Astrocyte (in vitro differentiated cells and primary cell): ENCODE measurements at regions not wholly inside any gene's neighbourhood (a gene's known extent, or its start where the extent isn't known, plus 50 kb on each side); places are given as distances from the start of the nearest gene placed in this dataset.

ENCODE experiments used
- DNase-seq: peaks from one replicate; pipeline ENCODE4 v3.0.0-alpha.2; 2010; ENCODE audit warnings: low read depth
- FAIRE-seq: peaks from 2 replicates; lab custom pipeline; 2011; peaks lifted over from hg19 to GRCh38; lab: Jason Lieb, UNC
- H2AFZ ChIP-seq: 2 replicates; pipeline ENCODE4 v1.6.0; 2012; ENCODE audit warnings: low read depth, low read length, inconsistent platforms
- H3K27ac ChIP-seq: 2 replicates; pipeline ENCODE4 v1.5.1; 2011; ENCODE audit warnings: low read depth, low read length, inconsistent platforms
- H3K27me3 ChIP-seq: 2 replicates; pipeline ENCODE4 v1.6.0; 2011; ENCODE audit warnings: low read length, inconsistent platforms; ENCODE audit not compliant: insufficient read depth
- H3K36me3 ChIP-seq: 2 replicates; pipeline ENCODE4 v1.5.1; 2011; ENCODE audit warnings: low read length, inconsistent platforms; ENCODE audit not compliant: insufficient read depth
- H3K4me1 ChIP-seq: 2 replicates; pipeline ENCODE4 v1.5.1; 2011; ENCODE audit warnings: low read length, inconsistent platforms; ENCODE audit not compliant: insufficient read depth
- H3K4me2 ChIP-seq: 2 replicates; pipeline ENCODE4 v1.6.0; 2012; ENCODE audit warnings: low read length, inconsistent platforms
- H3K4me3 ChIP-seq: 2 replicates; pipeline ENCODE4 v1.5.1; 2011; ENCODE audit warnings: low read depth, mild to moderate bottlenecking, low read length, inconsistent platforms; ENCODE audit not compliant: insufficient read depth
- H3K79me2 ChIP-seq: 2 replicates; pipeline ENCODE4 v1.6.0; 2012; ENCODE audit warnings: mild to moderate bottlenecking, low read length, inconsistent platforms; ENCODE audit not compliant: insufficient read depth
- H3K9ac ChIP-seq: 2 replicates; pipeline ENCODE4 v1.6.0; 2012; ENCODE audit warnings: mild to moderate bottlenecking, low read length, inconsistent platforms
- H3K9me3 ChIP-seq: 2 replicates; pipeline ENCODE4 v1.5.1; 2012; ENCODE audit warnings: low read depth, mild to moderate bottlenecking, low read length, inconsistent platforms; ENCODE audit not compliant: insufficient read depth
- H4K20me1 ChIP-seq: 2 replicates; pipeline ENCODE4 v1.6.0; 2012; ENCODE audit warnings: low read length, inconsistent platforms; ENCODE audit not compliant: insufficient read depth
- H3K27ac Mint-ChIP-seq: one replicate; pipeline ENCODE4 v1.8.0; 2021; ENCODE audit warnings: mild to moderate bottlenecking, mixed read lengths; ENCODE audit not compliant: unreplicated experiment
- H3K27me3 Mint-ChIP-seq: one replicate; pipeline ENCODE4 v1.8.0; 2021; ENCODE audit warnings: low read depth, mixed read lengths; ENCODE audit not compliant: unreplicated experiment
- H3K36me3 Mint-ChIP-seq: one replicate; pipeline ENCODE4 v1.8.0; 2021; ENCODE audit warnings: low read depth, mixed read lengths; ENCODE audit not compliant: unreplicated experiment
- H3K4me1 Mint-ChIP-seq: one replicate; pipeline ENCODE4 v1.8.0; 2021; ENCODE audit warnings: low read depth, mixed read lengths; ENCODE audit not compliant: unreplicated experiment
- H3K4me3 Mint-ChIP-seq: one replicate; pipeline ENCODE4 v1.8.0; 2021; ENCODE audit warnings: mild to moderate bottlenecking, moderate library complexity, mixed read lengths; ENCODE audit not compliant: unreplicated experiment
- H3K9me3 Mint-ChIP-seq: one replicate; pipeline ENCODE4 v1.8.0; 2021; ENCODE audit warnings: mild to moderate bottlenecking, mixed read lengths; ENCODE audit not compliant: unreplicated experiment
- EZH2 ChIP-seq: IDR thresholded peaks from 2 replicates; pipeline ENCODE4 v1.6.1; 2012; ENCODE audit warnings: mild to moderate bottlenecking, low read length, inconsistent platforms; ENCODE audit not compliant: insufficient read depth
- TF ChIP-seq, protein P1 (sequence below): IDR thresholded peaks from 2 replicates; pipeline ENCODE4 v1.5.1; 2011; ENCODE audit warnings: low read depth, mild to moderate bottlenecking, inconsistent platforms, low read length, moderate library complexity; ENCODE audit not compliant: insufficient read depth

DNA sequence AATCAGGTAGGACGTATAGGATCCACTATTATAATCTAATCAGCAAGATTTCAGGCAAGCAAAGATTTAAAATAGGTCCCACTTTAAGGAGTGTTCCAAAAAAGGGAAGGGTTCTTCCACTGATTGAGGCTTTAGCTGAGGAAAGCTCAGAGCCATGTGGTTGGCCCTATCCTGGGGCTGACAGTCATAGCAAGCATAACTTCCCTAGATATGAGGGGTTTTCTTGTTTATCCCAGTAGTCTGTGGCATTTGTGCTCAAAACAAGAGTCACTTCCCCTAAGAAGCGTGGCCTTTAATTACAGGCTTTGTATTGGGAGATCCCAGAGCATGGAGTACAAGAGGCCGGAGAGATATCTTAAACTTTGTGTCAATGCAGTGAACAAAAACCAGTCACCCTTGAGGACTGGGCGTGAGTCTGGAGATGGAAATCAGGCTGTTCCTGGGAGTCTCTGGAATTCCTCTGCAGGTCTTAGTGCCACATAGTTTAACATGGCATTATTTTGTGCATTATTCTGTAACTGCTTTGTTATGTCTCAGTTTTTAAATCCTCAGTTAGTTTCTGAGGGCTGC is 136.9 kb upstream of the FBXO11 start:
- Histone ChIP-seq H4K20me1 (no peaks in the 10 kb centered on the region), H3K79me2 (no peaks in the 10 kb centered on the region), H3K27ac (no peak overlapping the region), H3K27me3 (no peaks in the 10 kb centered on the region), H3K4me2 (no peak overlapping the region), H3K36me3 (no peaks in the 10 kb centered on the region), H3K4me3 (no peak overlapping the region), H3K4me1 (no peaks in the 10 kb centered on the region), H3K9me3 (no peaks in the 10 kb centered on the region), H3K9ac (no peak overlapping the region), H2AFZ (no peak overlapping the region)
- TF ChIP-seq, protein P1, sequence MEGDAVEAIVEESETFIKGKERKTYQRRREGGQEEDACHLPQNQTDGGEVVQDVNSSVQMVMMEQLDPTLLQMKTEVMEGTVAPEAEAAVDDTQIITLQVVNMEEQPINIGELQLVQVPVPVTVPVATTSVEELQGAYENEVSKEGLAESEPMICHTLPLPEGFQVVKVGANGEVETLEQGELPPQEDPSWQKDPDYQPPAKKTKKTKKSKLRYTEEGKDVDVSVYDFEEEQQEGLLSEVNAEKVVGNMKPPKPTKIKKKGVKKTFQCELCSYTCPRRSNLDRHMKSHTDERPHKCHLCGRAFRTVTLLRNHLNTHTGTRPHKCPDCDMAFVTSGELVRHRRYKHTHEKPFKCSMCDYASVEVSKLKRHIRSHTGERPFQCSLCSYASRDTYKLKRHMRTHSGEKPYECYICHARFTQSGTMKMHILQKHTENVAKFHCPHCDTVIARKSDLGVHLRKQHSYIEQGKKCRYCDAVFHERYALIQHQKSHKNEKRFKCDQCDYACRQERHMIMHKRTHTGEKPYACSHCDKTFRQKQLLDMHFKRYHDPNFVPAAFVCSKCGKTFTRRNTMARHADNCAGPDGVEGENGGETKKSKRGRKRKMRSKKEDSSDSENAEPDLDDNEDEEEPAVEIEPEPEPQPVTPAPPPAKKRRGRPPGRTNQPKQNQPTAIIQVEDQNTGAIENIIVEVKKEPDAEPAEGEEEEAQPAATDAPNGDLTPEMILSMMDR = no peak
- Mint-ChIP-seq H3K27ac (peak overlapping the region; percentile 48), H3K9me3 (no peaks in the 10 kb centered on the region), H3K4me1 (peaks cover 12% of the 10 kb centered on the region), H3K27me3 (no peaks in the 10 kb centered on the region), H3K4me3 (no peak overlapping the region), H3K36me3 (no peaks in the 10 kb centered on the region)
- DNase-seq (no peak), FAIRE-seq (no peak)

DNA sequence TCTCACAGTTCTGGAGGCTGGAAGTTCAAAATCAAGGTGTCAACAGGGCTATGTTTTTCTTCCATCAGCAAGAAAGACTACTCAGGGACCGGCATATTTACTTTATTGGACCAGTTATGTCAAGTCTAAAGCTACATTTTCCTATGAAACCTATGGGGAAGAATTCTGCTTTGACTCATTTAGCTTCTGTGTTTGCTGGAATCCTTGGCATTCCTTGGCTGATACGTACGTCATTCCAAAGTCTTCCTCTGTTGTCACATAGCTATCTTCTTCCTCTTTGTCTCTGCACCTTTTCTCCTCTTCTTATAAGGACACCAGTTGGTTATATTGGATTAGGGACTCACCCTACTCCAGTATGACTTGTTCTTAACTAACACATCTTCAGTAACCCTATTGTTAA is 137.4 kb upstream of the FBXO11 start:
- Histone ChIP-seq H4K20me1 (no peaks in the 10 kb centered on the region), H3K36me3 (no peaks in the 10 kb centered on the region), H3K27me3 (no peaks in the 10 kb centered on the region), H3K9ac (no peak overlapping the region), H2AFZ (no peak overlapping the region), H3K27ac (no peak overlapping the region), H3K4me2 (no peak overlapping the region), H3K4me1 (no peaks in the 10 kb centered on the region), H3K9me3 (no peaks in the 10 kb centered on the region), H3K4me3 (no peak overlapping the region), H3K79me2 (no peaks in the 10 kb centered on the region)
- no peak for DNase-seq
- Mint-ChIP-seq H3K4me1 (peaks cover 12% of the 10 kb centered on the region), H3K27me3 (no peaks in the 10 kb centered on the region), H3K4me3 (no peak overlapping the region), H3K36me3 (no peaks in the 10 kb centered on the region), H3K27ac (peak overlapping the region; percentile 48), H3K9me3 (no peaks in the 10 kb centered on the region)
- TF ChIP-seq, protein P1 = no peak
- no peak for TF ChIP-seq EZH2
- no peak for FAIRE-seq

DNA sequence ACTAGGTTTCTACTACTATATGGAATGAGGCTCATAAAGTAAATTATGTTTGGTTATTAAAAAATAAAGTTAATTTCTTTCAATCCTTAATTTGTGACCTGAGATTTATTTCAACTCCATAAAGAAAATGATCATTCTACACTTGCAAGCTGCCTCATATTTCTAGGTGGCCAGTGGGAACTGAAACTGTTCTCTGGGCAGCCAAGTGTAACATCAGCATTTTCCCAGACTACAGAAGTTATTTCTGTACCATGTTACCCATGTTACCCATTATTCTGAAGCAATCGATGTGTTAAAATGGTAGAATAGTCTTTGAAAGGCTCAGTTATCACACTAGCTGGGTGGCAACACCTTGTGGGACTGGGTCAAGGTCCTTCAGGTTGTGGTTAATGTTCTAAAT is 139.3 kb upstream of the FBXO11 start:
- H3K79me2 ChIP-seq = no peaks in the 10 kb centered on the region
- no peak for FAIRE-seq
- H3K9ac ChIP-seq = no peak overlapping the region
- no peak overlapping the region for H3K27ac ChIP-seq
- H3K4me3 ChIP-seq = no peak overlapping the region
- no peak for DNase-seq
- Mint-ChIP-seq H3K4me1 (peaks cover 17% of the 10 kb centered on the region), H3K36me3 (no peaks in the 10 kb centered on the region), H3K27ac (no peak overlapping the region), H3K27me3 (no peaks in the 10 kb centered on the region), H3K4me3 (no peak overlapping the region), H3K9me3 (no peaks in the 10 kb centered on the region)
- H4K20me1 ChIP-seq = no peaks in the 10 kb centered on the region
- no peaks in the 10 kb centered on the region for H3K9me3 ChIP-seq
- H2AFZ ChIP-seq = no peak overlapping the region
- H3K4me1 ChIP-seq = no peaks in the 10 kb centered on the region
- H3K36me3 ChIP-seq = no peaks in the 10 kb centered on the region
- no peaks in the 10 kb centered on the region for H3K27me3 ChIP-seq
- H3K4me2 ChIP-seq = no peak overlapping the region
- TF ChIP-seq EZH2 = no peak
- TF ChIP-seq, protein P1 = no peak
